CD4-positive, alpha-beta T cell (primary cell): ENCODE measurements at regions not wholly inside any gene's neighbourhood (a gene's known extent, or its start where the extent isn't known, plus 50 kb on each side); places are given as distances from the start of the nearest gene placed in this dataset.

Source experiments
- ATAC-seq: fragments of 200-7000 bp; cut with Tn5 transposase; one replicate; pipeline ENCODE4 v1.10.0; 2022; ENCODE audit warnings: mild to moderate bottlenecking; ENCODE audit not compliant: poor library complexity
- CTCF ChIA-PET: fragments of 350-600 bp; sonication (Branson Sonifier 250); formaldehyde crosslinking; loops from one replicate; lab custom pipeline; 2021; ENCODE audit warnings: antibody characterized with exemption, inconsistent platforms; lab: Charles Lee
- POLR2A ChIA-PET: fragments of 350-600 bp; sonication (Branson Sonifier 250); formaldehyde crosslinking; loops from one replicate; lab custom pipeline; 2021; ENCODE audit warnings: antibody characterized with exemption, inconsistent platforms; lab: Charles Lee
- DNase-seq, 14 experiments: peaks; one replicate each; pipeline ENCODE4 v3.0.0-alpha.2; 2013 to 2020; ENCODE audit warnings: mixed read lengths in 2 of 14
- H3K27ac ChIP-seq, 2 donors: one replicate each; pipeline versions ENCODE4 v1.5.1 to v1.7.0; 2013; ENCODE audit warnings: low read length in 2 of 2, low read depth in 1 of 2, mild to moderate bottlenecking in 1 of 2
- H3K27me3 ChIP-seq, 2 experiments: 1 replicate in 1 of 2; 2 replicates in 1 of 2; pipeline versions ENCODE4 v1.6.1 to v1.7.0; 2013; ENCODE audit warnings: low read length in 2 of 2, control low read depth in 1 of 2, mild to moderate bottlenecking in 1 of 2, moderate library complexity in 1 of 2; ENCODE audit not compliant: insufficient read depth in 2 of 2, control insufficient read depth in 1 of 2
- H3K36me3 ChIP-seq: one replicate; pipeline ENCODE4 v1.6.1; 2013; ENCODE audit warnings: low read length, control low read depth; ENCODE audit not compliant: insufficient read depth
- H3K4me1 ChIP-seq: one replicate; pipeline ENCODE4 v1.6.1; 2013; ENCODE audit warnings: low read length, control low read depth; ENCODE audit not compliant: insufficient read depth
- H3K4me3 ChIP-seq: one replicate; pipeline ENCODE4 v1.5.1; 2013; ENCODE audit warnings: mild to moderate bottlenecking, low read length, moderate library complexity
- H3K9me3 ChIP-seq, 2 experiments: 1 replicate in 1 of 2; 2 replicates in 1 of 2; pipeline versions ENCODE4 v1.6.1 to v1.7.0; 2013; ENCODE audit warnings: low read length in 2 of 2, mild to moderate bottlenecking in 2 of 2, control low read depth in 1 of 2, moderate library complexity in 1 of 2; ENCODE audit not compliant: control insufficient read depth in 1 of 2, insufficient read depth in 1 of 2
- H3K27ac Mint-ChIP-seq: one replicate; pipeline ENCODE4 v1.8.0; 2020; ENCODE audit warnings: mixed read lengths
- H3K27me3 Mint-ChIP-seq: one replicate; pipeline ENCODE4 v1.8.0; 2021; ENCODE audit warnings: mixed read lengths
- H3K36me3 Mint-ChIP-seq: one replicate; pipeline ENCODE4 v1.8.0; 2021; ENCODE audit warnings: low read depth, mixed read lengths
- H3K4me1 Mint-ChIP-seq: one replicate; pipeline ENCODE4 v1.8.0; 2021; ENCODE audit warnings: low read depth, mixed read lengths
- H3K4me3 Mint-ChIP-seq: one replicate; pipeline ENCODE4 v1.8.0; 2020; ENCODE audit warnings: mild to moderate bottlenecking, mixed read lengths
- H3K9me3 Mint-ChIP-seq: one replicate; pipeline ENCODE4 v1.8.0; 2020; ENCODE audit warnings: mixed read lengths
- CTCF ChIP-seq: fragments of 200-600 bp; IDR thresholded peaks from one replicate; pipeline ENCODE4 v1.8.0; 2022; ENCODE audit warnings: antibody characterized with exemption, mild to moderate bottlenecking
- intact Hi-C, 2 experiments: fragments of 100-400 bp; cut with DNase I in 1 of 2; cut with micrococcal nuclease in 1 of 2; formaldehyde crosslinking; loops; one replicate each; pipeline versions ENCODE4 v1.15.1 to v1.9.0; 2023 to 2025; cut with DNase I, micrococcal nuclease

GRCh38 chr3:146929696-146930095, 324.6 kb upstream of the PLSCR5 start:
- H3K9me3 Mint-ChIP-seq = no peaks in the 10 kb centered on the region

GRCh38 chr3:146928421-146929059, 323.4 kb upstream of the PLSCR5 start:
- H3K9me3 ChIP-seq = no peaks in the 10 kb centered on the region
- POLR2A ChIA-PET = no interaction called here
- DNase-seq (no peak), ATAC-seq (no peak)
- H3K27ac Mint-ChIP-seq = no peak overlapping the region
- intact Hi-C loops = no loop called here
- H3K4me3 ChIP-seq = no peak overlapping the region
- no peaks in the 10 kb centered on the region for H3K4me1 Mint-ChIP-seq
- no peak for TF ChIP-seq CTCF
- no peaks in the 10 kb centered on the region for H3K4me1 ChIP-seq
- no peaks in the 10 kb centered on the region for H3K9me3 Mint-ChIP-seq
- no peaks in the 10 kb centered on the region for H3K27me3 ChIP-seq
- H3K27ac ChIP-seq = no peak overlapping the region
- no peak overlapping the region for H3K4me3 Mint-ChIP-seq
- no peaks in the 10 kb centered on the region for H3K27me3 Mint-ChIP-seq
- CTCF ChIA-PET = no interaction called here
- no peaks in the 10 kb centered on the region for H3K36me3 Mint-ChIP-seq
- H3K36me3 ChIP-seq = no peaks in the 10 kb centered on the region

More at GRCh38 chr3:146929696-146930095, 324.6 kb upstream of the PLSCR5 start:
- intact Hi-C loops = no loop called here
- ChIA-PET POLR2A (no interaction called here), CTCF (no interaction called here)
- H3K4me1 ChIP-seq = no peaks in the 10 kb centered on the region
- Mint-ChIP-seq H3K4me3 (no peak overlapping the region), H3K27ac (no peak overlapping the region), H3K27me3 (no peaks in the 10 kb centered on the region), H3K36me3 (no peaks in the 10 kb centered on the region), H3K4me1 (no peaks in the 10 kb centered on the region)
- no peaks in the 10 kb centered on the region for H3K9me3 ChIP-seq
- ATAC-seq (no peak), DNase-seq (no peak)
- H3K27ac ChIP-seq = no peak overlapping the region
- H3K36me3 ChIP-seq = no peaks in the 10 kb centered on the region
- no peak for TF ChIP-seq CTCF
- no peak overlapping the region for H3K4me3 ChIP-seq
- H3K27me3 ChIP-seq = no peaks in the 10 kb centered on the region

GRCh38 chr3:146921693-146922092, 316.5 kb upstream of the PLSCR5 start:
- Histone ChIP-seq H3K9me3 (no peaks in the 10 kb centered on the region), H3K27ac (no peak overlapping the region), H3K27me3 (no peaks in the 10 kb centered on the region), H3K4me3 (no peak overlapping the region), H3K4me1 (no peaks in the 10 kb centered on the region), H3K36me3 (no peaks in the 10 kb centered on the region)
- TF ChIP-seq CTCF = no peak
- ATAC-seq (no peak), DNase-seq (no peak)
- Mint-ChIP-seq H3K4me1 (no peaks in the 10 kb centered on the region), H3K27ac (no peak overlapping the region), H3K4me3 (no peak overlapping the region), H3K9me3 (peaks cover 5% of the 10 kb centered on the region), H3K36me3 (no peaks in the 10 kb centered on the region), H3K27me3 (no peaks in the 10 kb centered on the region)
- ChIA-PET CTCF (no interaction called here), POLR2A (no interaction called here)
- intact Hi-C loops = no loop called here
